Testis (tissue), 2 donors: ENCODE measurements at regions not wholly inside any gene's neighbourhood (a gene's known extent, or its start where the extent isn't known, plus 50 kb on each side); places are given as distances from the start of the nearest gene placed in this dataset.

Experiments
- CTCF ChIP-seq, 3 experiments: fragments of 450-650 bp in 2 of 3; fragments of 200-600 bp in 1 of 3; sonication (generic) in 1 of 3; IDR thresholded peaks; one replicate each; pipeline ENCODE4 v1.5.1; 2016 to 2019; ENCODE audit warnings: antibody characterized with exemption in 3 of 3, mild to moderate bottlenecking in 2 of 3, moderate library complexity in 1 of 3
- POLR2A ChIP-seq: fragments of 450-650 bp; IDR thresholded peaks from one replicate; pipeline ENCODE4 v1.6.1; 2017; ENCODE audit warnings: antibody characterized with exemption, mild to moderate bottlenecking, moderate library complexity

- no peak for TF ChIP-seq POLR2A
- TF ChIP-seq CTCF (IDR thresholded peaks at IDR 0.05), result no peak
Observed at GRCh38 chr16:22424161-22424937, 49.9 kb upstream of the CDR2 start.
